HUES64 (cell line): ENCODE measurements at regions not wholly inside any gene's neighbourhood (a gene's known extent, or its start where the extent isn't known, plus 50 kb on each side); places are given as distances from the start of the nearest gene placed in this dataset.
"Not testable (repeated sequence)": the region's sequence is repeated elsewhere in the genome, so short reads cannot be mapped to it uniquely, and the experiment has no call there.

ENCODE experiments used
- H3K27ac ChIP-seq: 2 replicates; pipeline ENCODE4 v1.7.0; 2013; ENCODE audit warnings: low read depth, low read length, inconsistent platforms
- H3K27me3 ChIP-seq: 2 replicates; pipeline ENCODE4 v1.6.1; 2013; ENCODE audit warnings: mild to moderate bottlenecking, low read length; ENCODE audit not compliant: insufficient read depth
- H3K36me3 ChIP-seq: 2 replicates; pipeline ENCODE4 v1.6.1; 2013; ENCODE audit warnings: mild to moderate bottlenecking, low read length; ENCODE audit not compliant: insufficient read depth
- H3K4me1 ChIP-seq: 2 replicates; pipeline ENCODE4 v1.6.1; 2013; ENCODE audit warnings: mild to moderate bottlenecking, low read length, moderate library complexity; ENCODE audit not compliant: insufficient read depth
- H3K4me3 ChIP-seq: 2 replicates; pipeline ENCODE4 v1.5.1; 2013; ENCODE audit warnings: mild to moderate bottlenecking, low read length, moderate library complexity
- H3K9ac ChIP-seq: 2 replicates; pipeline ENCODE4 v1.6.1; 2013; ENCODE audit warnings: mild to moderate bottlenecking, low read depth, low read length
- H3K9me3 ChIP-seq: 2 replicates; pipeline ENCODE4 v1.6.1; 2013; ENCODE audit warnings: low read depth, low read length; ENCODE audit not compliant: insufficient read depth
- WGBS: fragments of 150-250, 120-280 bp; methylation state at CpG from one replicate; pipeline ENCODE4 v1.1.7; 2013; ENCODE audit warnings: missing lambda C conversion rate; 5-methylcytosine and 5-hydroxymethylcytosine counted together

DNA sequence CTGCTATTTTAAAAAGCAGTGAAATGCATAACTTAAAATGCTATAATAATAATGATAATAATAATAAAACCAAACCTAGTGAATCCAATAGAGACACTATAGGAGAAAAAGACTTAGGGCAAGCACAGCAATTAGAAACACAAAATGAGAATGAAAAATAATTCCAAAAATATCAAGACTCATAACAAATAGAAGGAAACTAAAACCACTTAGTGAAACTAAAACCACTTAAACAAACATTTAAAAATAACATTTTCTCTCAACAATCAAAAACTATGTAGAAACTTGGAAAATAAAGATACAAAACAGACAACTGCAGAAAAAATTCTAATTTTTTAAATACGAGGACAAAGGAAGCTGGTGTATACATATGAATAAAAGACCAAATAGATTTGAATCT, 655.2 kb upstream of the NRG3 start:
- no peak overlapping the region for H3K9ac ChIP-seq
- no peaks in the 10 kb centered on the region for H3K27me3 ChIP-seq
- WGBS: no CpG with 5 or more reads among the region's 1 CpG
- H3K27ac ChIP-seq: no peak overlapping the region
- no peaks in the 10 kb centered on the region for H3K9me3 ChIP-seq
- no peak overlapping the region for H3K4me3 ChIP-seq
- H3K4me1 ChIP-seq: peaks cover 5% of the 10 kb centered on the region; the same call in 1 of the 2 replicates
- H3K36me3 ChIP-seq: no peaks in the 10 kb centered on the region

DNA sequence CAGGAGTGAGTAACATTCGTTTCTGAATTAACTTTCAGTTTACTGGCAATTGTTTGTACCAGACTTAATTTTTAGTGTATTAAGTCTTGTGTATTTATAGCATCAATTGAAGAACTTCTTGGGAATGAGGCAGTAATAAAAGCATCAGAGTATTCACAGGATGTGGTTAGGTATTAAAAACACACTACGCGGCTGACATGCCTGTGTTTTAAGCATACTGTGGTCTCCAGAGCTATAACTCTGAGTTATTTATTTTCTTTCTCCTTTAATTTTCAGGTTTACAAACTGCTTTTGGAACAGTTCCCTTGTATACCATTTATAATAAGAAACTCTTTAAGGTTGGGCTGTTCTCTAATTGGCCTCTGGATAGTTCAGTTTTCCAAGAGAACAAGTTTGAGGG, 626.1 kb upstream of the NRG3 start:
- no peak overlapping the region for H3K27ac ChIP-seq
- H3K9ac ChIP-seq: no peak overlapping the region
- WGBS: 80% methylated on average over 3 of the region's 3 CpGs
- H3K4me1 ChIP-seq: peaks cover 19% of the 10 kb centered on the region
- H3K9me3 ChIP-seq: no peaks in the 10 kb centered on the region
- H3K27me3 ChIP-seq: no peaks in the 10 kb centered on the region
- H3K36me3 ChIP-seq: no peaks in the 10 kb centered on the region
- H3K4me3 ChIP-seq: no peak overlapping the region

DNA sequence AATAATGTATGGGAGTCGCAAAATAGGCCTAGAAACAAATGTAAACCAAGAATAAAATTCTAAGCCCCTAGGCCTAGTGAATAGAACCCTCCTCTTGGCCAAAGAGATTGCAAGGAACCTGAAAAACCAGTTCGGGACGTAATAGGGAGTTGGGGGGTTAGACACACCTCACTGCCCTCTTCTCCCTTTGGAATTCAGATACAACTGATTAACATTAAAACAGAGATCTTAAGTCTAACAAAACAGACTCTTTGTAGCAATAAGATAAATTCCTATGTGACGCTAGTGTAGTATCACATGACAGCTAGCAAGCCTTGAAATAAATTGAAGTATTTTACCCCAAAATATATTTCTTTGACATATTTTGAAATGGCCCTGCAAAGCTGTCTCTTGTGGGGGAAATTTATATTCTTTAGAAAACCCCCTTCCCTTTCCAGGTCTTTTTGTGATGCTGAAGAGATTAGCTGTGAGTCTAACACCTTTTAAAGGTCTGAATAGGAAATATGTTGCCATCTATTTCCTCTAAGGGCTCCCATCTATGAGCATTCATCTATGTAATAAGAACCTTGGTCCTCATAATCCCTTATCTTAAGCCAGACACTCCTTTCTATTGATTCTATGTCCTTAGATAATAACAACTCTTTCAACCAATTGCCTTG, 623.4 kb upstream of the NRG3 start:
- peaks cover 19% of the 10 kb centered on the region for H3K4me1 ChIP-seq
- no peaks in the 10 kb centered on the region for H3K9me3 ChIP-seq
- H3K36me3 ChIP-seq: no peaks in the 10 kb centered on the region
- no peaks in the 10 kb centered on the region for H3K27me3 ChIP-seq
- WGBS: 80% methylated on average over 3 of the region's 4 CpGs
- no peak overlapping the region for H3K9ac ChIP-seq
- H3K4me3 ChIP-seq: no peak overlapping the region
- peak overlapping the region; percentile 92 for H3K27ac ChIP-seq

DNA sequence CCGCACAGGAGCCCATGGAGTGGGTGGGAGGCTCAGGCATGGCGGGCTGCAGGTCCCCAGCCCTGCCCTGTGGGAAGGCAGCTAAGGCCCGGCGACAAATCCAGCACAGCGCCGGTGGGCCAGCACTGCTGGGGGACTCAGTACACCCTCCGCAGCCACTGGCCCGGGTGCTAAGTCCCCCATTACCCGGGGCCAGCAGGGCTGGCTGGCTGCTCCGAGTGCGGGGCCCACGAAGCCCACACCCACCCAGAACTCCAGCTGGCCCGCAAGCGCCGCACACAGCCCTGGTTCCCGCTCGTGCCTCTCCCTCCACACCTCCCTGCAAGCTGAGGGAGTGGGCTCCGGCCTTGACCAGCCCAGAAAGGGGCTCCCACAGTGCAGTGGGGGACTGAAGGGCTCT, 610.0 kb upstream of the NRG3 start:
- H3K36me3 ChIP-seq, H3K4me3 ChIP-seq, H3K27me3 ChIP-seq, H3K27ac ChIP-seq, H3K9ac ChIP-seq, H3K4me1 ChIP-seq, H3K9me3 ChIP-seq: not testable (repeated sequence)
- 99% methylated on average over 13 of the region's 18 CpGs for WGBS

DNA sequence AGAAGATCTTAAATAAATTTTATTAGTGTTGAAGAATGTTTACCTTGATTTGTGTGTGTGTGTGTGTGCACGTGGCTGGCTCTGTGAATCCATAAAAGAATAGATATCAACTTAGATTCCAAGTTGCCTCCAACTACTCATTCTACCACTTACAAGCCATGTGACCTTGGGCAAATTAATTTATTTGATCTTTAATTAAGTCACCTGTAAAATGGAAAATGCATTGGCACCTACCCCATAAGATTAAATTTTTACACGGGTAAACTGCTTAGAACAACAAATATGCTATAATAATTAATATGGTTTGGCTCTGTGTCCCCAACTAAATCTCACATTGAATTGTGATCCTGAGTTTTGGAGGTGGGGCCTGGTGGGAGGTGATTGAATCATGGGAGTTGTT, 604.9 kb upstream of the NRG3 start:
- Histone ChIP-seq H3K36me3 (no peaks in the 10 kb centered on the region), H3K27me3 (no peaks in the 10 kb centered on the region), H3K9me3 (peaks cover 5% of the 10 kb centered on the region), H3K27ac (no peak overlapping the region), H3K4me3 (no peak overlapping the region), H3K4me1 (no peaks in the 10 kb centered on the region), H3K9ac (no peak overlapping the region)
- no CpG with 5 or more reads among the region's 2 CpGs for WGBS

DNA sequence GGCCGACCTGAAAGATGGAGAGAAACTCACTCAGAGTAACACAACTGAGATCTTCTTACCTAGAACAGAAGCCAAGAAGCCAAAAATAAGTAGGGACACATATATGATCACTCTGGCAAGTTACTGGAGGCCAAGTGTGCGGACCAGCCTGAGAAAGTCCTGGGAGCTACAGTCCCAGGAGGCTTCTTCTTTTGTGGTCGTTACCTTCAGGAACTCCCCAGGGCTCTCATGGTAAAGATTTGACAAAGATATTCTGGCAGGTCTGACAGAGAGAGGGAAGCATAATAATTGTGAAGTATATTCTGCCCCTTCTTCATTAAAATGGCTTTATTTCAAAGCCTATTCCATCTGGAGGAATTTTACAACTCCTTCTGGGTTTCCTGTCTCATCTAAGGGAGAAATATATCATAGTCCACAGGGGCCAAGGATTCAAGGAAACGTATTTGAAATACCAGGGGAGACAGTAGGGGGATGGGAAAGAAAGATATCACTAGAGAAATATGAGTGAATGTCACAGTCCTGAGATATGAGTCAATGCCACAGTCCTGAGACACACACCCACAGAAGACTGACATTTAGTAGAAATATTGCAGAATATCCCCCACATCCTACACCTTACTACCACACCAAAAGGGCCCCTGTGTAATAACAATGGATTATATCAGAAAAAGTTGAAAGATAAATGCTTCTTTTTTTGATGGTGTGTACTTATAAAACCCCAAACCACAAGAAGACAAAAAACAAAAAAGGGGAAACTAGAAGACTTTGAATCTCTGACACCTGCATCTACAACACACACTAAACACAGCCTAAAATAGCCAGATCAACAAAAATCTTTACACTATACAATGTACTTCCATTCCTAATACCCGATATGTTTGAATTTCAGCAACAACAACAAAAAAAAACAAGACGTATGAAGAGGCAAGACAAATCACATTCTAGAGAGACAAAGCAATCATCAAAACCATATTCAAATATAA, 594.2 kb upstream of the NRG3 start:
- 90% methylated on average over 6 of the region's 6 CpGs for WGBS
- Histone ChIP-seq H3K27me3 (no peaks in the 10 kb centered on the region), H3K4me3 (no peak overlapping the region), H3K27ac (no peak overlapping the region), H3K9me3 (no peaks in the 10 kb centered on the region), H3K9ac (no peak overlapping the region), H3K4me1 (peaks cover 12% of the 10 kb centered on the region), H3K36me3 (no peaks in the 10 kb centered on the region)

DNA sequence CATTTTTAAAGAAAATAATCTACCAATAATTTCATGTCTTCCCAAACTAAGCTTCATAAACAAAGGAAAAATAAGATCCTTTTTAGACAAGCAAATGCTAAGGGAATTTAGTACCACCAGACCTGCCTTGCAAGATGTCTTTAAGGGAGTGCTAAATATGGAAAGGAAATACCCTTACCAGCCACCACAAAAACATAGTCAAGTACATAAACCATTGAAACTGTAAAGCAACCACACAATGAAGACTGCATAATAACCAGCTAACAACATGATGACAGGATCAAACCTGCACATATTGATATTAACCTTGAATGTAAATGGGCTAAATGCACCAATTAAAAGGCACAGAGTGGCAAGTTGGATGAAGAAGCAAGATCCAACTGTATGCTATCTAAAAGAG, 586.5 kb upstream of the NRG3 start:
- no peaks in the 10 kb centered on the region for H3K9me3 ChIP-seq
- H3K27ac ChIP-seq: no peak overlapping the region
- H3K36me3 ChIP-seq: no peaks in the 10 kb centered on the region
- no peak overlapping the region for H3K4me3 ChIP-seq
- H3K27me3 ChIP-seq: no peaks in the 10 kb centered on the region
- H3K4me1 ChIP-seq: no peaks in the 10 kb centered on the region
- H3K9ac ChIP-seq: no peak overlapping the region

DNA sequence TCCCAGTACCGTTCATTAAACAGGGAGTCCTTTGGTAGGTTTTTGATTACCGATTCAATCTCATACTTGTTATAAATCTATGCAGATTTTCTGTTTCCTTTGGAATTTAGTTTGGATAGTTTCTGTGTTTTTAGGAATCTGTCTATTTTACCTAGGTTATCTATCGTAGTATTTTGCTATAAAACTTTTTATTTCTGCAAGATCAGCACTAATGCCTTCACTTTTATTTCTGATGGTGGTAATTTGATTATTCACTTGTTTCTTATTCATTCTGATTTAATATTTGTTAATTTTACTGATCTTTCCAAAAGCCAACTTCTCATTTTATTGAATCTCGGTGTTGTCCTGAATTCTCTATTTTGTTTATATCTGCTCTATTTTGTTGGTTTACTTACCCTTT, 577.7 kb upstream of the NRG3 start:
- WGBS: 89% methylated on average over 1 of the region's 4 CpGs
- no peak overlapping the region for H3K9ac ChIP-seq
- H3K4me1 ChIP-seq: no peaks in the 10 kb centered on the region
- no peaks in the 10 kb centered on the region for H3K36me3 ChIP-seq
- no peak overlapping the region for H3K4me3 ChIP-seq
- no peak overlapping the region for H3K27ac ChIP-seq
- H3K27me3 ChIP-seq: no peaks in the 10 kb centered on the region
- no peaks in the 10 kb centered on the region for H3K9me3 ChIP-seq

DNA sequence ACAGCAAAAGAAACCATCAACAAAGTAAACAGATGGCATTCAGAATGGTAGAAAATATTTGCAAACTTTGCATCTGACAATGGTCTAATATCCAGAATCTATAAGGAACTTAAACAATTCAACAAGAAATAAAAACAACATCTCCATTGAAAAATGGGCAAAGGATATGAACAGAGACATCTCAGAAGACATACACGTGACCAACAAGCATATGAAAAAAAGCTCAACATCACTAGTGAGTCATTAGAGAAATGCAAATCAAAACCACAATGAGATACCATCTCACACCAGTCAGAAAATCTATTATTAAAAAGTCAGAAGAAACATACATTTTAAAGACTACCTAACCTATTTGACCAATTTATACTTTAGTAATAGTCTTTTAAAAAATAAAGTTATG, 571.3 kb upstream of the NRG3 start:
- Histone ChIP-seq H3K27ac (no peak overlapping the region), H3K4me1 (no peaks in the 10 kb centered on the region), H3K27me3 (no peaks in the 10 kb centered on the region), H3K4me3 (no peak overlapping the region), H3K36me3 (no peaks in the 10 kb centered on the region), H3K9me3 (no peaks in the 10 kb centered on the region), H3K9ac (no peak overlapping the region)
- 93% methylated on average over 1 of the region's 1 CpG for WGBS

DNA sequence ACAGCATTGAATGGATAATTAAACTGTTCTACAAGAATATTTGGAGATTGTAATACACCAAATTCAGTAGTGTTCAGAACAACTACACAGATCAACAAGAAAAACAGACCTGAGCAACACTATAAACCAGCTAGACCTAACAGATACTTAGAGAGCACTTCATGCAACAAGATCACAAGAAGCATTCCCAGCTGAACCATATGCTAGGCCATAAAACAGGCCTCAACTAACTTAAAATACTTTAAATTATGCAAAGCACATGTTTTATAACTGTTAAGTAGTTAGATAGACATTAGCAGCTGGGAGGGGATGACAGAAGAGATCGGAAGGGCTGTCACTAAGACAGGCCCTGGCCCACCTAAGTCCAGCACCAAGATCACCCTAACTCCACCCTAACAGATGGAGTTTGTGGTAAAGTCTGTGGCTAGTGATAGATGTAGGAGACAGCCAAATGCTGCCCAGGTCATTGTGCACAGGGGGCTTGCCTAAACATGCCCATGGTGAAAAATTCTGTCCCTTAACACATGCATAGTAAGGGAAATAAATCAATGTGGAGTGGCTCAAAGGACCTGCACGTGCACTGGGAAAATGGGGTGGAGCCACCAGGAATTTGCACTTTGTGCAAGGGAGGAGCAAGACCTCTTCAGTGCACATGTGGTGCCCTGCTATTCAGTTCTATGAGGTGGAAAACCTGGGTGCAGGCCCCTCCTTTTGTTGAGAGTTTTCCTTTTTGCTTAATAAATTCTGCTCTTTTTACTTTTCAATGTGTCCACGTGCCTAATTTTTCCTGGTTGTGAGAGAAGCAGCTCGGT, 567.8 kb upstream of the NRG3 start:
- 94% methylated on average over 3 of the region's 4 CpGs for WGBS
- Histone ChIP-seq H3K27me3 (no peaks in the 10 kb centered on the region), H3K27ac (no peak overlapping the region), H3K4me1 (no peaks in the 10 kb centered on the region), H3K9ac (no peak overlapping the region), H3K36me3 (no peaks in the 10 kb centered on the region), H3K4me3 (no peak overlapping the region), H3K9me3 (no peaks in the 10 kb centered on the region)

DNA sequence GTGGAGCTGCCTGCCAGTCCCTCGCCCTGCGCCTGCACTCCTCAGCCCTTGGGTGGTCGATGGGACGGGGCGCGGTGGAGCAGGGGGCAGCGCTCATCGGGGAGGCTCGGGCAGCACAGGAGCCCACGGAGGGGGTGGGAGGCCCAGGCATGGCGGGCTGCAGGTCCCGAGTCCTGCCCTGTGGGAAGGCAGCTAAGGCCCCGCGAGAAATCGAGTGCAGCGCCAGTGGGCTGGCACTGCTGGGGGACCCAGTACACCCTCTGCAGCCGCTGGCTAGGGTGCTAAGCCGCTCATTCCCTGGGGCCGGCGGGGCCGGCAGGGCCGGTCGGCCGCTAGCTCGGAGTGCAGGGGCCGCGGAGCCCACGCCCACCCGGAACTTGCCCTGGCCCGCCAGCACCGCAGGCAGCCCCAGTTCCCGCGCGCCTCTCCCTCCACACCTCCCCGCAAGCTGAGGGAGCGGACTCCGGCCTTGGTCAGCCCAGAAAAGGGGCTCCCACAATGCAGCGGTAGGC, 565.9 kb upstream of the NRG3 start:
- no peaks in the 10 kb centered on the region for H3K36me3 ChIP-seq
- H3K27ac ChIP-seq: no peak overlapping the region
- no peaks in the 10 kb centered on the region for H3K9me3 ChIP-seq
- no peak overlapping the region for H3K9ac ChIP-seq
- no peak overlapping the region for H3K4me3 ChIP-seq
- H3K27me3 ChIP-seq: no peaks in the 10 kb centered on the region
- no peaks in the 10 kb centered on the region for H3K4me1 ChIP-seq
- WGBS: 96% methylated on average over 38 of the region's 38 CpGs
